ENCODE measurements at regions not wholly inside any gene's neighbourhood (a gene's known extent, or its start where the extent isn't known, plus 50 kb on each side); places are given as distances from the start of the nearest gene placed in this dataset.
"Not testable (repeated sequence)": the region's sequence is repeated elsewhere in the genome, so short reads cannot be mapped to it uniquely, and the experiment has no call there.

DNA sequence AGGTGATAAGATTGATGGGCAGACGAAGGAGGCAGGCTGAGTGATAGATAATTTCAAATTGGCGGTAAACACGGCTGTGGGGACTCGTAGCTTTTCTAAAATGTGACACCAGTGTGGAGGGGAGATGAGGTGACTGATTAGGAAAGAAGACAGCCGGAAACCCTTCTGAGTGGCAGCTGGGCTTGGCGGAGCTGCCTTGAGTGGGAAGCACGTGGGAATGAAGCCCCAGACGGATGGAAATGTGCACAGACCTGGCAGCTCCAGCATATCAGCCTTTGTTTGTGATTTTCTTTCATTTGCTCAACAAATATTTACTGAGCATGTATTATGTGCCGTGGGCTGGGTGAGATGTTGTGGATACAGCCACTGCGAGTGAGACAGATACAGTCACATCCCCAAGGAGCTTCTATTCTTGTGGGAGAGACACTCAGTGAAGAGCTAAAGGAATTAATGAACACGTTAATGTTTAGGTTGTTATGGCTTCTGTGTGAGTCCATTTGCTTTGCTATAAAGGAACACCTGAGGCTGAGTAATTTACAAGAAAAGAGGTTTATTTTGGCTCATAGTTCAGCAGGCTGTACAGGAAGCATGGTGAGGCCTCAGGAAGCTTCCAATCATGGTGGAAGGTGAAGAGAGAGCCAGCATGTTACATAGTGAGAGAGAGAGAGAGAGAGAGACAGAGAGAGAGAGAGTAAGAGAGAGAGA is 65.5 kb upstream of the LHX5 start:
- TF ChIP-seq, protein P1, sequence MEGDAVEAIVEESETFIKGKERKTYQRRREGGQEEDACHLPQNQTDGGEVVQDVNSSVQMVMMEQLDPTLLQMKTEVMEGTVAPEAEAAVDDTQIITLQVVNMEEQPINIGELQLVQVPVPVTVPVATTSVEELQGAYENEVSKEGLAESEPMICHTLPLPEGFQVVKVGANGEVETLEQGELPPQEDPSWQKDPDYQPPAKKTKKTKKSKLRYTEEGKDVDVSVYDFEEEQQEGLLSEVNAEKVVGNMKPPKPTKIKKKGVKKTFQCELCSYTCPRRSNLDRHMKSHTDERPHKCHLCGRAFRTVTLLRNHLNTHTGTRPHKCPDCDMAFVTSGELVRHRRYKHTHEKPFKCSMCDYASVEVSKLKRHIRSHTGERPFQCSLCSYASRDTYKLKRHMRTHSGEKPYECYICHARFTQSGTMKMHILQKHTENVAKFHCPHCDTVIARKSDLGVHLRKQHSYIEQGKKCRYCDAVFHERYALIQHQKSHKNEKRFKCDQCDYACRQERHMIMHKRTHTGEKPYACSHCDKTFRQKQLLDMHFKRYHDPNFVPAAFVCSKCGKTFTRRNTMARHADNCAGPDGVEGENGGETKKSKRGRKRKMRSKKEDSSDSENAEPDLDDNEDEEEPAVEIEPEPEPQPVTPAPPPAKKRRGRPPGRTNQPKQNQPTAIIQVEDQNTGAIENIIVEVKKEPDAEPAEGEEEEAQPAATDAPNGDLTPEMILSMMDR (IDR thresholded peaks at IDR 0.05; ENCODE audit: low read length, missing control alignments): no peak
- DNase-seq (ENCODE audit: low read depth): no peak
- H3K4me3 ChIP-seq (replicated peaks; ENCODE audit: low read depth, low read length): no peak overlapping the region

DNA sequence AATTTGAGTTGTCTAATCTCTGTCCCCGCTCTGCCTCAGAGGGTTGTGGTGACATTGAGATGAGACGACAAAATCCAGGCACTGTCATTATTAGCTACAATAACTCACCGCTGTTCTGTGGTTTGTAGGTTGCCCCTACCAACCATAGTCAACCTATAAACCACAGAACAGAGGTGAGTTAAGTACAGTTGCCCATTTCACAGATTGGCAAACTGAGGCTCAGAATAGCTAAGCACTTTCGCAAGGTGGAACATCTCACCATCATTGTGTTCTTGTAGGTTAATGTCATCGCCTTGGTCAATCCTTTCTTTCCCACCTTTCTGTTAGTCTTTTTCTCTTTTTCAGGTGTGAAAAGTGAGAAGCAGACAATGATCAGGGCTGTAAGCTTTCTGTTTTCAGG is 63.4 kb upstream of the LHX5 start:
- no peak for DNase-seq (ENCODE audit: low read depth)
- TF ChIP-seq, protein P1 (IDR thresholded peaks at IDR 0.05; ENCODE audit: low read length, missing control alignments): no peak
- H3K4me3 ChIP-seq (replicated peaks; ENCODE audit: low read depth, low read length): no peak overlapping the region

DNA sequence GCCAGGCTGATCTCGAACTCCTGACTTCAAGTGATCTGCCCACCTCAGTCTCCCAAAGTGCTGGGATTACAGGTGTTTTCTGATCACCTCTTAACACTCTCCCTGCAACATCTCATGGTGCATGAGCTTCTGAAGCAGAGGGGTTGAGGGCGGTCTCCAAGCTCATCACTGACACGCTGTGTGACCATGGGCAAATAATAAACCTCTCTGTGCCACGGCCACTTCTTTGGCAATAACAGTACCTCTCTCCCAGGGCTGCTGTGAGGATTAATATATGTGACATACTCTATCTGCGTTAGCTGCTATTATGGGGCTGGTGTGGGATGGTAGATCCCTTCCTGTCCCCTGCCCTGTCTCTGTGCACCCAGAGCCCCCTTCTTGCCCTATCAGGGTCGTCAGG is 62.9 kb upstream of the LHX5 start:
- H3K4me3 ChIP-seq (replicated peaks; ENCODE audit: low read depth, low read length): no peak overlapping the region
- DNase-seq (ENCODE audit: low read depth): no peak
- TF ChIP-seq, protein P1 (IDR thresholded peaks at IDR 0.05; ENCODE audit: low read length, missing control alignments): no peak

DNA sequence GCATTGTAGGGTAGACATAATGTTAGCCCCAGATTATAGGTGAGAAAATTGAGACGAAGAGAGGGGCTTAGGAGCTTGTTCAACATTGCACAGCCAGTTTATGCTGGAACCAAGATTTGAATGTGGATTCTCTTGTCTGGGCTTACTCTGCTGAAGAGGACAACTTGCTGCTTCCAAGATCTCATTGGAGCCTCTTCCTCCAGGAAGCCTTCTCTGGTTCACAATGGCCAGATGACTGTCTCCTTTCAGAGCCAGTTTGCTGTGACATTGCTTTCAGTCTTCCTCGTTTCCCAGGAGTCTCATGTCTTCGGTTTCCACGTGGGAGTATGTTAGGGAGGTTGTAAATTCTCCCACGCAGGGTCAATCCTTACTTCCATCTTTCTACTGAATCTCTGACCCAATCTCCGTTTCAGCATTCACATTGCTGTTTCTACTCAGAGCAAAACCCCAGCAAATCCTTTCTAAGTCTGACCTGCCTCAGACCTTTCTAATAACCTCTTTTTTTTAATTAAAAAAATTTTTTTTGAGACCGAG is 62.2 kb upstream of the LHX5 start:
- DNase-seq (ENCODE audit: low read depth): no peak
- H3K4me3 ChIP-seq (replicated peaks; ENCODE audit: low read depth, low read length): no peak overlapping the region
- TF ChIP-seq, protein P1 (IDR thresholded peaks at IDR 0.05; ENCODE audit: low read length, missing control alignments): no peak

DNA sequence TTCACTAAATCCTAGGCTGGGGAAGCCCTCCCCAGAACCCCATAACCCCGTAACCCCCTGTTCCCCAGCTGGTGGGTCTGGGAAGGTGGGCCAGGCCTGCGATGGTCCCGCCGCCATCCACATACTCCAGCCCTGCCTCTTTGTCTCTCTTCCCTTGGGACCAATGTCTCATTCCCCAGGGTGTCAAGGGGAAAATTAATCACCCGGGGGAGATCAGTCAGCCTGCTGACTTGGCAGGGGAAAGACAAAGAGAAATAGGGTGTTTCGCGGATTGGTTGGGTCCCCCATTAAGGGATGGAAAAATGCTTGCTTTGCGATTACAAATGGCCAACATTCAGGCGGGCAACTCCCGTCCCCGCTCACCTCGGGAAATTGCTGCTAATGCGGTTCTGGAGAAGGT is 60.6 kb upstream of the LHX5 start:
- H3K4me3 ChIP-seq (replicated peaks; ENCODE audit: low read depth, low read length): no peak overlapping the region
- TF ChIP-seq, protein P1 (IDR thresholded peaks at IDR 0.05; ENCODE audit: low read length, missing control alignments): no peak
- DNase-seq (ENCODE audit: low read depth): no peak

DNA sequence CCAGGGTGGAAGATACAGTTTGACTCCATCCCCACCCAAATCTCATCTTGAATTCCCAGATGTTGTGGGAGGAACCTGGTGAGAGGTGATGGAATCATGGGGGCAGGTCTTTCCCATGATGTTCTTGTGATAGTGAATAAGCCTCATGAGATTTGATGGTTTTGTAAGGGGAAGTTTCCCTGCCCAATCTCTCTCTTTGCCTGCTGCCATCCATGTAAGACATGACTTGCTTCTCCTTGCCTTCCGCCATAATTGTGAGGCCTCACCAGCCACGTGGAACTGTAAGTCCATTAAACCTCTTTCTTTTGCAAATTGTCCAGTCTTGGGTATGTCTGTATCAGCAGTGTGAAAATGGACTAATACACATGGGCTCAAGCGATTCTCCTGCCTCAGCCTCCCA is 59.4 kb upstream of the LHX5 start:
- not testable (repeated sequence) for H3K4me3 ChIP-seq (replicated peaks; ENCODE audit: low read depth, low read length); DNase-seq (ENCODE audit: low read depth)

DNA sequence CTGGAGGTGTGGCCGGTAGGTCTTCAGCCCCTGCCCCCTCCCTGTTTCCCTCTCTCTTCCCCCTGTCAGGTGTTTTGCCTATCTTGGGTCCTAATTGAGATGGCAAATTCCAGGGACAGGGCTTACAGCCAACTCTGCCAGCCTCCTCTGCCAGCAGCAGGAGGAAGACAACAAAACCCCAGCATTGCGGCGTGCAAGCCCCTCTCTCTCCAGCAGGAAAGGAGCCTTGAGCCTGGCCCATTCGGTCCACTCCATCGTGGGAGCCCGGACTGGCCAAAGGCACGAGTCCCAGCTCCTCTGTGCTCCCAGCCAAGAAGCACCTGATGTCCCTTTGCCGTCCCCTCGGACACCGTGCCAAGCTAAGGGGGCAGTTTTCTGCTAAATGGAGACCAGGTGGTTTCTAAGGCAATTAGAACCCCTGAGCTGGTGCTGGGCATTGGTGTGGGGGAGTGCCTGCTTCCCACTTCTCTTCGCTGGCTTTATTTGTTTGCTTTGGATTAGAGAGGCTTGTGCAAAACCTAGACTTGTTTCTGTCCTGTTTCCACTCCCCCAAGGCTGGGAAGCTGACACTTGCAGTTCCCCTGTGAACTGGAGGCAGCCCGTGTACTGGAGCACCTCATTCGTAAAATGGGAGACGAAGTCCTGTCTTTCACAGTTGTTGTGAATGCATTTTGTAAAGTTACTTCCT is 57.1 kb upstream of the LHX5 start:
- H3K4me3 ChIP-seq (replicated peaks; ENCODE audit: low read depth, low read length): no peak overlapping the region
- no peak for DNase-seq (ENCODE audit: low read depth)
- TF ChIP-seq, protein P1 (IDR thresholded peaks at IDR 0.05; ENCODE audit: low read length, missing control alignments): no peak
